ENCODE measurements at regions not wholly inside any gene's neighbourhood (a gene's known extent, or its start where the extent isn't known, plus 50 kb on each side); places are given as distances from the start of the nearest gene placed in this dataset.

- no peak for FAIRE-seq
- DNase-seq (ENCODE audit: insufficient read length, low spot score), result no peak
These were observed 153.0 kb downstream of the RBFOX3 start for GRCh38 chr17:79457889-79458288.

- DNase-seq (ENCODE audit: insufficient read length, low spot score) (no peak), FAIRE-seq (no peak)
These were observed 153.5 kb downstream of the RBFOX3 start for GRCh38 chr17:79457376-79457775.

GRCh38 chr17:79455636-79456035 is 155.2 kb downstream of the RBFOX3 start:
- DNase-seq (ENCODE audit: insufficient read length, low spot score) (no peak), FAIRE-seq (no peak)

- DNase-seq (ENCODE audit: insufficient read length, low spot score) (no peak), FAIRE-seq (no peak)
These were observed 156.0 kb downstream of the RBFOX3 start for GRCh38 chr17:79454826-79455225.

GRCh38 chr17:79453481-79453880 is 157.4 kb downstream of the RBFOX3 start:
- FAIRE-seq, result no peak
- no peak for DNase-seq (ENCODE audit: insufficient read length, low spot score)

GRCh38 chr17:79452706-79453105 is 158.1 kb downstream of the RBFOX3 start:
- DNase-seq (ENCODE audit: insufficient read length, low spot score) (no peak), FAIRE-seq (no peak)

- no peak for DNase-seq (ENCODE audit: insufficient read length, low spot score)
- FAIRE-seq, result no peak
These were observed 159.7 kb downstream of the RBFOX3 start for GRCh38 chr17:79451167-79451566.

GRCh38 chr17:79446399-79447009 is 164.3 kb downstream of the RBFOX3 start:
- FAIRE-seq, result no peak
- no peak for DNase-seq (ENCODE audit: insufficient read length, low spot score)

- no peak for FAIRE-seq
- no peak for DNase-seq (ENCODE audit: insufficient read length, low spot score)
These were observed 166.7 kb downstream of the RBFOX3 start for GRCh38 chr17:79444198-79444597.

GRCh38 chr17:79443026-79443425 is 167.8 kb downstream of the RBFOX3 start:
- FAIRE-seq, result no peak
- no peak for DNase-seq (ENCODE audit: insufficient read length, low spot score)

GRCh38 chr17:79441356-79442160 is 169.3 kb downstream of the RBFOX3 start:
- FAIRE-seq, result no peak

GRCh38 chr17:79440251-79440650 is 170.6 kb downstream of the RBFOX3 start:
- FAIRE-seq, result no peak

More at GRCh38 chr17:79441356-79442160, 169.3 kb downstream of the RBFOX3 start:
- no peak for DNase-seq (ENCODE audit: insufficient read length, low spot score)

GRCh38 chr17:79439493-79439892 is 171.4 kb downstream of the RBFOX3 start:
- no peak for FAIRE-seq
- DNase-seq (ENCODE audit: insufficient read length, low spot score), result no peak

More at GRCh38 chr17:79440251-79440650, 170.6 kb downstream of the RBFOX3 start:
- DNase-seq (ENCODE audit: insufficient read length, low spot score), result no peak

- FAIRE-seq, result no peak
These were observed 172.1 kb downstream of the RBFOX3 start for GRCh38 chr17:79438546-79439334.

GRCh38 chr17:79438058-79438457 is 172.8 kb downstream of the RBFOX3 start:
- DNase-seq (ENCODE audit: insufficient read length, low spot score) (no peak), FAIRE-seq (no peak)

More at GRCh38 chr17:79438546-79439334, 172.1 kb downstream of the RBFOX3 start:
- DNase-seq (ENCODE audit: insufficient read length, low spot score), result no peak

GRCh38 chr17:79437081-79437480 is 173.8 kb downstream of the RBFOX3 start:
- no peak for FAIRE-seq

GRCh38 chr17:79435962-79436361 is 174.9 kb downstream of the RBFOX3 start:
- DNase-seq (ENCODE audit: insufficient read length, low spot score) (no peak), FAIRE-seq (no peak)

More at GRCh38 chr17:79437081-79437480, 173.8 kb downstream of the RBFOX3 start:
- no peak for DNase-seq (ENCODE audit: insufficient read length, low spot score)

GRCh38 chr17:79435296-79435695 is 175.6 kb downstream of the RBFOX3 start:
- DNase-seq (ENCODE audit: insufficient read length, low spot score) (no peak), FAIRE-seq (no peak)

- FAIRE-seq (no peak), DNase-seq (ENCODE audit: insufficient read length, low spot score) (no peak)
These were observed 176.6 kb downstream of the RBFOX3 start for GRCh38 chr17:79434215-79434614.

- FAIRE-seq (no peak), DNase-seq (ENCODE audit: insufficient read length, low spot score) (no peak)
These were observed 177.5 kb downstream of the RBFOX3 start for GRCh38 chr17:79433379-79433778.

GRCh38 chr17:79431175-79431574 is 179.7 kb downstream of the RBFOX3 start:
- no peak for DNase-seq (ENCODE audit: insufficient read length, low spot score)
- FAIRE-seq, result no peak

Data from GM19239 (cell line).